ENCODE measurements at regions not wholly inside any gene's neighbourhood (a gene's known extent, or its start where the extent isn't known, plus 50 kb on each side); places are given as distances from the start of the nearest gene placed in this dataset.

DNA sequence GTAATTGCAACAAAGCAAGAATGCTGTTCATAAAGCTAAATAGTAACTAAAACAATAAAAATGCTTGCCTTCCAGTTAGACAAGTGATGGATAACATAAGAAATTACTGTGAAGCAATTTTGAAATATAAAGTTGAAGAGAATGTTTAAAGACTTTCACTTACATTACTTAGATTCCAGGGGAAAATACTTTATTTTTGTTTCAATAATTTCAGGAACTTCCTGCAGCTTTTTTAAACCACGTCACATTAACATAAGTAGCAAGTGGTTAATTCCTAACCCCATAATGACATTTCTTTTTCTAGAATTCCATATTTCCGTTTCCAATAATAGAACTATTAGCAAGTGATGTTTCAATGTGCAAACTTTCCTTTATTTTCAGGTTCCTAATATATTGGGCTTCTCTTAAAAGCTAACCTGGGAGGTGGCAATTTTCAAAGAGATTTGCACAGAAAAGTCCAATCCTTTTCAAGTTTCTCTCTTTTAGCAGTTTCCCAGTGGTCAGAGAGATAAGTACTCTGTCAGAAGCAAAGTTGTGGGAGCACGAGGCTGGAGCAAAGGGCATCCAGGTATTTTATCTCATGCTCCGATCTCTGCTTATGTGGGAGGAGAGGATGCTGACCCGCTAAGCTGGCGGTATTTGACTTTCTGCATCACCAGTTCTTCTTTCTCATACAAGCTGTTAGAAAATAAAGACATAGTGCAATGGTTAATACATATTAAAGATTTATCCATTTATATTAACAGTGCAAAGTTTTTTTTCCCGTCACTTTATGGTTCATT lies 1025.3 kb downstream of the EFNB2 start:
- DNase-seq (ENCODE audit: low read depth): no peak
- TF ChIP-seq, protein P1, sequence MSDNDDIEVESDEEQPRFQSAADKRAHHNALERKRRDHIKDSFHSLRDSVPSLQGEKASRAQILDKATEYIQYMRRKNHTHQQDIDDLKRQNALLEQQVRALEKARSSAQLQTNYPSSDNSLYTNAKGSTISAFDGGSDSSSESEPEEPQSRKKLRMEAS (IDR thresholded peaks at IDR 0.05; ENCODE audit: low read depth, low read length): no peak
- TF ChIP-seq POLR2A (IDR thresholded peaks at IDR 0.05; ENCODE audit: extremely low read depth, insufficient read length) (no peak), MYC (IDR thresholded peaks at IDR 0.05; ENCODE audit: low read depth, low read length) (no peak)
- TF ChIP-seq, protein P2, sequence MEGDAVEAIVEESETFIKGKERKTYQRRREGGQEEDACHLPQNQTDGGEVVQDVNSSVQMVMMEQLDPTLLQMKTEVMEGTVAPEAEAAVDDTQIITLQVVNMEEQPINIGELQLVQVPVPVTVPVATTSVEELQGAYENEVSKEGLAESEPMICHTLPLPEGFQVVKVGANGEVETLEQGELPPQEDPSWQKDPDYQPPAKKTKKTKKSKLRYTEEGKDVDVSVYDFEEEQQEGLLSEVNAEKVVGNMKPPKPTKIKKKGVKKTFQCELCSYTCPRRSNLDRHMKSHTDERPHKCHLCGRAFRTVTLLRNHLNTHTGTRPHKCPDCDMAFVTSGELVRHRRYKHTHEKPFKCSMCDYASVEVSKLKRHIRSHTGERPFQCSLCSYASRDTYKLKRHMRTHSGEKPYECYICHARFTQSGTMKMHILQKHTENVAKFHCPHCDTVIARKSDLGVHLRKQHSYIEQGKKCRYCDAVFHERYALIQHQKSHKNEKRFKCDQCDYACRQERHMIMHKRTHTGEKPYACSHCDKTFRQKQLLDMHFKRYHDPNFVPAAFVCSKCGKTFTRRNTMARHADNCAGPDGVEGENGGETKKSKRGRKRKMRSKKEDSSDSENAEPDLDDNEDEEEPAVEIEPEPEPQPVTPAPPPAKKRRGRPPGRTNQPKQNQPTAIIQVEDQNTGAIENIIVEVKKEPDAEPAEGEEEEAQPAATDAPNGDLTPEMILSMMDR (IDR thresholded peaks at IDR 0.05; ENCODE audit: low read depth, low read length): no peak
- H3K4me3 ChIP-seq (ENCODE audit: low read depth, low read length): no peak overlapping the region

DNA sequence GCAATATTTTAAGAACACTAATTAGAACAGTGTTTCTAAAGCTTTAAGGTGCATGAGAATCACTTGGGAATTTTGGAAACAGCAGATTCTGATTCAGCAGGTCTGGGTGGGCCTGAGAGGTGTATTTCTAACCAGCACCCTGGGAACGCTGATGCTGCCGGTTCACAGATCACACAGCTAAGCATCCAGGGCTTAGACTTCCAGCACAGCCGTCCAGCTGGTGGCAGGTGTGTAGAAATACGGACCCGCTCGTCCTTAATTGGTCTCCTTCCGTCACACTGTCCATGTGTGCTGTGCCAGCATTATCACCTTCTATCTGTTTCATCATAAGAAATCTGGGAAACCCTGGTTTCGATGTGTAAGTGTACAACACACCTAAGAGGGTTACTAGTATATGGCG lies 1029.0 kb downstream of the EFNB2 start:
- TF ChIP-seq, protein P1 (IDR thresholded peaks at IDR 0.05; ENCODE audit: low read depth, low read length): no peak
- TF ChIP-seq, protein P2 (IDR thresholded peaks at IDR 0.05; ENCODE audit: low read depth, low read length): no peak
- TF ChIP-seq MYC (IDR thresholded peaks at IDR 0.05; ENCODE audit: low read depth, low read length) (no peak), POLR2A (IDR thresholded peaks at IDR 0.05; ENCODE audit: extremely low read depth, insufficient read length) (no peak)
- H3K4me3 ChIP-seq (ENCODE audit: low read depth, low read length): no peak overlapping the region
- no peak for DNase-seq (ENCODE audit: low read depth)

DNA sequence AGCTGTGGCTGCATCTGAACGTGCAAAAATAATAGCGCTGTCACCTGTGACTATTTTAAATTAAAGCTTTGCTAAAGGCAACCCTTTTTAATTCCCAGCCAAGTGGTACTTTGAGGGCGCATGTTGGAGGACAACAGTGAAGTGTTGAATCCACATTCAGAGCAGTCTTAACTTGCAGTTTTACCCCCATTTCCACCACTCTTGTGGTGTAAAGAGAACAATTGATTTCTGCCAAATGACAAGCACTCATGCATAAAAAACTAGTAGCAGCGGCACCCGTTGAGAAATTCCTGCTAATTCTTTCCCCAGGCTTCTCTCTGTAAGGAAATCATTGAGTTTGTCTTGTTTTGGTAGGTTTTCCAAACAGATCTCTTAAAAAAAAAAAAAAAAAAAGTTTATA lies 1033.3 kb downstream of the EFNB2 start:
- no peak for TF ChIP-seq MYC (IDR thresholded peaks at IDR 0.05; ENCODE audit: low read depth, low read length)
- H3K4me3 ChIP-seq (ENCODE audit: low read depth, low read length): no peak overlapping the region
- DNase-seq (ENCODE audit: low read depth): no peak

DNA sequence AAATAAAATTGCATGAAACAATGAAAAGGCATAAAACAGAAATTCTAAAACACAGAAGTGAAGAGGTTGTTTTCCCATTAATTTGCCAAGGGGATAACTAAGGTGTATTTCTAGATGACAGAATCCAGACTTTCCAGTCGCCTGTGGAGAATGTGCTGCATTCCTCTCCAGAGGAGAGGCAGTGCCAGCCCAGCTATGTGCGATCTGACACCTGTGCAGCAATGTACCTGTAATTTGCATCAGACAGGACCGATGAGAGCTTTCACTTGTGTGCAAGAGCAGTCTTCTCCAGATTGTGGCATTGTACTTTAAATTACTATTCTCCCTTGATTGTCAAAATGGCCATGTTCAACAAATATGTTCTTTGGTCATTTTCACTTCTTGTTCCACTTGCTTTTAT lies 1037.9 kb downstream of the EFNB2 start:
- TF ChIP-seq, protein P1 (IDR thresholded peaks at IDR 0.05; ENCODE audit: low read depth, low read length): no peak
- TF ChIP-seq MYC (IDR thresholded peaks at IDR 0.05; ENCODE audit: low read depth, low read length) (no peak), POLR2A (IDR thresholded peaks at IDR 0.05; ENCODE audit: extremely low read depth, insufficient read length) (no peak)
- DNase-seq (ENCODE audit: low read depth): no peak
- H3K4me3 ChIP-seq (ENCODE audit: low read depth, low read length): no peak overlapping the region

DNA sequence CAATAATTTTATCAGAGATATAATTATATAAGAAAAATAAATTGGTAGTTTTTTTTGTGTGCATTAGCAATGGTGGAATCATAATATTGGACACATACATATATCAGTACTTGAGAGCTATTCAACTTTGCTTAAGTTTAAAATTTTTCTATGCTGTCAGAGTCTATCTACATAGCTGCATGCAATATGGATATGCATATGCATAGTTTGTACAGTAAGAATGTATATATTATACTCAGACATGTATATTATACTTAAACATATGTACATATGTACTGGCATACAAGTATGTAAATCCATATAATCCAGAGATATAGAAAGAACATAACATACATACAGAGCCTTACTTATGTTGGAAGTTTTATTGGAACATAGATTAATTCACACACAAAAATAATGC lies 1043.2 kb downstream of the EFNB2 start:
- TF ChIP-seq, protein P2 (IDR thresholded peaks at IDR 0.05; ENCODE audit: low read depth, low read length): no peak
- TF ChIP-seq, protein P1 (IDR thresholded peaks at IDR 0.05; ENCODE audit: low read depth, low read length): no peak
- no peak for TF ChIP-seq MYC (IDR thresholded peaks at IDR 0.05; ENCODE audit: low read depth, low read length)
- TF ChIP-seq POLR2A (IDR thresholded peaks at IDR 0.05; ENCODE audit: extremely low read depth, insufficient read length): no peak
- H3K4me3 ChIP-seq (ENCODE audit: low read depth, low read length): no peak overlapping the region
- no peak for DNase-seq (ENCODE audit: low read depth)

DNA sequence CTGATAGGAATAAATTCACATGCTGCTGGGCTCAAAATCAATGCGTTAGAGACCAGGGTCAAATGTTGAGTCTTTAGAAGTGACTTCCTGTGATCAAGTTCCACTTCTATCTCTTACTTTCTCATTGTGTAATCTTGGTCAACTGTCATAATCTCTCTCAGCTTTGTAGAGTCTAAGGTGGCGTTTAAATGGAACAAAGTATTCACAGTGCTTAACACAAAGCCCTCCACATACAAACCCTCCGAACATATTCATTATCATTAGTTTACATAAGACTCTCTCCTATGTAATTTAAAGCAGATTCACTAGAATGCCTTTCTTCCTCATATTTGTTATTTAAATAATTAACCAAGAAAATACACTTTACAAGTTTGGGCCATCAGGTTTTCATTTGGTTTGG lies 1044.1 kb downstream of the EFNB2 start:
- TF ChIP-seq MYC (IDR thresholded peaks at IDR 0.05; ENCODE audit: low read depth, low read length) (no peak), POLR2A (IDR thresholded peaks at IDR 0.05; ENCODE audit: extremely low read depth, insufficient read length) (no peak)
- TF ChIP-seq, protein P2 (IDR thresholded peaks at IDR 0.05; ENCODE audit: low read depth, low read length): no peak
- TF ChIP-seq, protein P1 (IDR thresholded peaks at IDR 0.05; ENCODE audit: low read depth, low read length): no peak
- peak; percentile 3 for DNase-seq (ENCODE audit: low read depth)
- no peak overlapping the region for H3K4me3 ChIP-seq (ENCODE audit: low read depth, low read length)

Data from NB4 (cell line).